T-helper 2 cell (primary cell): ENCODE measurements at regions not wholly inside any gene's neighbourhood (a gene's known extent, or its start where the extent isn't known, plus 50 kb on each side); places are given as distances from the start of the nearest gene placed in this dataset.
"Not testable (repeated sequence)": the region's sequence is repeated elsewhere in the genome, so short reads cannot be mapped to it uniquely, and the experiment has no call there.

Experiments
- DNase-seq, 5 experiments: peaks; one replicate each; pipeline versions ENCODE4 v3.0.0 to v3.0.0-alpha.2; 2012 to 2022

GRCh38 chr13:62379241-62379640 lies 963.6 kb upstream of the PCDH20 start:
- DNase-seq, result not testable (repeated sequence)

DNA sequence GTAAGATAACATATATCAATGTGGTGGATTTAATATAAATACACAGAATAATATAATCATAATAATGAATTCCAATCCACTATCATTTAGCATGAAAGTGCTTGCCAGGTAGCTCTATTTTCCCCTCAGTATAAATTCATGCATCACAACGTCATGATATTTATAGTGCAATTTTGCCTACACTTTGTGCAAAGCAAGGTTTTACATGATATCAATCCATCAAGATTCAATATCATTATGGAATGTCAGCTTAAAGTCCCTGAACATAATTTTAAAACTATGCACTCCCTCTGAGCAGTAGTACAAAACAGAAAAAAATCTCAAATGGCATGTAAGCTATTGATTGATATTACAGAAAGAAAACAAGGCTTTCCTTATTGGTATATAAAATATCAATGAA lies 962.2 kb upstream of the PCDH20 start:
- DNase-seq, result no peak

GRCh38 chr13:62375653-62376052 lies 960.0 kb upstream of the PCDH20 start:
- no peak for DNase-seq

- no peak for DNase-seq
Observed at GRCh38 chr13:62371737-62372136, 956.1 kb upstream of the PCDH20 start.

DNA sequence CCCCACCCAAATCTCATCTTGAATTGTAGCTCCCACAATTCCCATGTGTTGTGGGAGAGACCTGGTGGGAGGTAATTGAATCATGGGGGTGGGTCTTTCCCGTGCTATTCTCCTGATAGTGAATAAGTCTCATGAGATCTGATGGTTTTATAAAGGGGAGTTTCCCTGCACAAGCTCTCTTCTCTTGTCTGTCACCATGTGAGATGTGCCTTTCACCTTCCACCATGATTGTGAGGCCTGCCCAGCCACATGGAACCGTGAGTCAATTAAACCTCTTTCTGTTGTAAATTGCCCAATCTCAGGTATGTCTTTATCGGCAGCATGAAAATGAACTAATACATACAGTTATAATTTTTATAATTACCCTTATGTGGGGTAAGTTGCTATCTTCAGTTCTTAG lies 952.3 kb upstream of the PCDH20 start:
- not testable (repeated sequence) for DNase-seq

DNA sequence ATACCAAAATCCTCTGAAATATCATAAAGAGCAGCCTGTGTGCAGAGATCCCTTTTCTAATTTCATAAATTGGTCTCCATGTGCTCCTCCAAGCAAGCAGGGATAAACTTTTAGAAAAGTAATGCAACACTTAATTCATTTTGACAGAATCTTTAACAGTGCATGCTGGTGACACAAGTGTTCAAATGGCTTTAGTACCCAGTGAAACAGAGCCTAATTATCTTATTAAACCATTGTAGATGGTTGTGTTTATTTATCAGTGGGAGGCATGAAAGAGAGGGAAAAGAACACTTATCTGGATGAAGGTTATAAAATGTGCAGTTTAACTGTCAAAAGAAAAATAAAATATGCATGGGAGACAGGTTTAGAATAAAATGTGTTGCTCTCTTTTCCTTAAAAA lies 945.0 kb upstream of the PCDH20 start:
- DNase-seq, result no peak

GRCh38 chr13:62358646-62358932 lies 942.9 kb upstream of the PCDH20 start:
- no peak for DNase-seq

DNA sequence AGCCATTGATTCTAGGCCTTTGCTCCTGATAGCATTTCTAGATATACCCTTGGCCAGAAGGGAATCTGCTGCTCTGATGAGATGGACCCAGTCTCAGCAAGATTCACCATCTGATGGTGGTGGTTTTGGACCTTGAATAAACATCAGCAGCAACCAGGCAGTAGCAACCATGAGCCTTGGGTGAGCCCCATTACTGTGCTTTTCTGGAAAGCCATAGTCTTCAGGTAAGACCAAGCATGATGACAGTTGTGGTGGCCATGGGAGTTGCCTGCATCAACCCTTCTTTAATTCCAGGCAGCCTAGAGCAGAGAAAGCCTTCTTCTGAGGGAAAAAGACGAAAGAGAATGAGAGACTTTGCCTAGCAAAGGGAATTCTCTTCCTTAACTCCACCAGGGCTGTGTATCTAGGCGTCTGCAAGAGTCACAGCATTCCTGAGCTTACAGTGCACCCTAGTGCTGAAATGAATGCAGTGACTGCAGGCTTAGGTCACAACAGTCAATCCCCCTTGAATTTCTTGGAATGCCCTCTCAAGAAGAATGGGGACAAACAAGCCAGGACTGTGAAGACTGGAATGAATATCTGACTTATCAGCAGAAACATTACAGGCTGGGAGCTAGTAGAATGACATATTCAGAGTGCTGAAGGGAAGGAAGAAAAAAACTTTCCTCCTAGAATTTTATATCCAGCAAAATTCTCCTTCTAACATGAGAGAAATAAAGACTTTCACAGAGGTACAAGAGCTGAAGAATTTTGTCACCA lies 942.4 kb upstream of the PCDH20 start:
- no peak for DNase-seq

DNA sequence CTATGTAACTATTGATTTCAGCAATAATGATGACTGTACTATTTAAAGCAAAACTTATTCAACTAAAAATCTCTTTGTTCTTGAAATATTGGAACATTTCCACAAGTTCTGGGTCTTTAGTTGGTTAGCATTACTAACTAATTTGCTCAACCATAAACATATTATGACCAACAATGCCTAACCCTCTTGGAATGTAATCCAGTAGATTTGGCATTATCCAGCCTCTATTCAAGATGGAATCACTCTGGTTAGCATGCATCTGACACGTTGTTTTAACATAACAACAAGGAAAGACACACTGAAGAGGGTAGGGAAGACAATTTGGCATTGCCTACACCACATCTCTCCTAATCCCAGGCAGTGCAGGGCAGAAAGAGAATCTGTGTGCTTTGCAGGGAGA lies 941.3 kb upstream of the PCDH20 start:
- DNase-seq, result no peak

DNA sequence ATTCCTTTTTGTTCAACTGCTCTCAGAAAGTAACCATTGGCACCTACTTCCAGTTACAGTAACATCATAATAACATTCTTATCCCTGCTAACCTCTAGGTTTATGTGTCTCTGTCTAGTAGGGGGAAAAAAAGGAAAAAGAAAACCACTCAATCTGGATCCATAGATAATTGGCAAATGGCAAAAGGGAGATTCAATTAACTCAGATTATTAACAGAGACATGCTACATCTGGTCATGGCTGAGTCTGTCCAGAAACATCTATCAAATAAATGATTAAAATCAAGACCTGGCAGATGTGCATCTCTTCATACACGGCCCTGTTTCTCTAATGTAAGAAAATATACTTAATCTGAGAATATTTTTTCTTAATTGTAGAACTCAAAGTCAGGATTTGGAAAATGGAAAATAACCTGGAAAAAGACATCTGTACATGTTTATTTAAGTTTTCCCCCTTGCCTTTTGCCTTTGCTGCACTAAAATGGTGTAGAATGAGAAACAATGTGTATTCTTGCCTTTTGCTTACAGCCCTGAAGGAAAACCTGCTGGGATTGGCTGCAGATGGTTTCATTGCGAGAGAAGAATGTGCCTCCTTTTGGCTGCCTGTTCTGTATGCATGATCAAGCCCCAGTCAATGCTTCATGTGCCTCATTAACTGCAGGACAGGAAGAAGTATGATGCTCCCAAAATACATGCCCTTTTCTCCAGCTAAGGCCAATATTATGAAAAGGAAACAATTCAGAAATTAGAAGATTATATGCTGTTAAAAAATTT lies 921.6 kb upstream of the PCDH20 start:
- DNase-seq, result no peak

GRCh38 chr13:62336507-62336906 lies 920.9 kb upstream of the PCDH20 start:
- DNase-seq, result no peak

DNA sequence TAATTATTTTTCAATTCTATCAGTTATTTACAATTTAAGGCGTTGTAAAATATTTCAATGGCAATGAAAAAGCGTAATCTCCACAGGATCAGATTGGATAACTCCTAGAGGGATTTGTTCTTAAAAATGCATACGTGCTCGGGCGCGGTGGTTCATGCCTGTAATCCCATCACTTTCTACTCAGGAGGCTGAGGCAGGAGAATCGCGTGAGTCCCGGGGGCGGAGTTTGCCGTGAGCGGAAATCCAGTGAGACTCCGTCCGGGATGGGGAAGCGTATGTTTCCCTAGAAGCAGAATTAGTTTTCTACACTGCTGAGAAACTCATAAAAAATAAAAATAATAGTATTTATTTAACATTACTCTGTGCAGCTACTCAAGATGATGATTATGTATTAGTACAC lies 917.8 kb upstream of the PCDH20 start:
- DNase-seq, result no peak

GRCh38 chr13:62331384-62331783 lies 915.7 kb upstream of the PCDH20 start:
- no peak for DNase-seq

DNA sequence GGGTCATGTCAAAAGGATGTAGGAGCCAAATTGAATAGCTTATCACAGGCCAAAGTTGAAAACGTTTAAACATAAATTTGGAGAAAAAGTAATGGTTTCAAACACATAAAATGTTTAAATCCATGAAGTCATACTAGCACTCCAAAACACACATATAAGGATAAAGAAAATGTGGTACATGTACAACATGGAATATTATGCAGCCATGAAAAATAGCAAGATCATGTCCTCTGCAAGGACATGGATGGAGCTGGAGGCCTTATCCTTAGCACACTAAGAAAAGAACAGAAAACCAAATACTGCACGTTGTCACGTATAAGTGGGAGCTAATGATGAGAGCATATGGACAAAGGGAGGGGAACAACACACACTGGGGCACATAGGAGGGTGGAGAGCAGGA lies 911.7 kb upstream of the PCDH20 start:
- no peak for DNase-seq

DNA sequence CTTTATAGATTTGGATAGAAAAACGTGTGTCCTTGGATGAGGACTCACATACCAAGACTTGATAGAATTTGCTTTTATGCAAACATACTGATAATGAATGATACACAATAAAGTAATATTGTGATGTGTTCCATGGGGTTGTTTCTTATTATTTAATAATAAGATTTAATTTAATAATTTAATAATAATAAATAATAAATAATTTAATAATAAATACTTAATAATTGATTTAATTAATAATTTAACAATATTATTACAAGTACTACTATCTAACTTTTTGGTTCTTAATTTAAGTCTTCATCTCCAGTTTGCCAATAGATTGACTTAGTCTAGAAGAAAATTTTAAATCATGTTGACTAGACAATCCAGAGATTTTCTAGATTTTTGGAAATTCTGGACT lies 909.2 kb upstream of the PCDH20 start:
- DNase-seq, result no peak

DNA sequence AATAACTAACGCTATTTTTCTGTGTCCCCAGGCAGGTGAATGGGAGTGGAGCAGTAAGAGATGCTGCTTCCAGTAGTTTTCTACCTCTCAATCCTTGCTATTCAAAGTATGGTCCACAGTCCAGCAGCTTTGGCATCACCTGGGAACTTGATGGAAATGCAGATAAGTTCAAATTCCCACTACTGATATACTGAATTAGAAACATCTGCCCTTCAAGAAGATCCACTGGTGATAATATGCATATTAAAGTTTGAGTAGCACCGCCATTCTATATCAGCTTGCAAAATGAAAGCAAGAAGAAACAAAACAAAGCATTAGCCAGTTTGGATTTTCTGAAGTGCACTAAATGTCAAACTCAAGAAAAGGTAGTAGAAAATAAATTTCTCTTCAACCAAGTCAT lies 906.2 kb upstream of the PCDH20 start:
- DNase-seq, result no peak

DNA sequence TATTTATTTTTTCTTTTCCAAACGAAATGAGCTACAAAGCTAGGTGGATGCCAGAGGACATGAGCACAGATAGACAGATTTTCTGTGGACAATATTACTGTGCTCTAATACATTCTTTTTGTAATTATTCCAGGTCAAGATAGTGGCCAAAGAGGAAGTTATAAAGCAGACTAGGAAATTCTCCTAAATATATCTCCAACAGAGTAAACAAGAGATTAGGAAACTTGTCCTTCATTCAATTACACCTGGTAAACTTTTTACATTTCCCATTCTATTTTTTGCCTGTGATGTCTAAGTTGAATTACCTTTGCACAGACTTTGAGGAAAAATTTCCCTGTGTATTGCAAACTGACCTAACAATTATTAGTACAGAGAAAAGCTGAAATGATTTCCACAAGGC lies 905.5 kb upstream of the PCDH20 start:
- no peak for DNase-seq

GRCh38 chr13:62320129-62321108 lies 904.8 kb upstream of the PCDH20 start:
- peak in 1 of 5 experiments; percentile 3 for DNase-seq

- no peak for DNase-seq
Observed at GRCh38 chr13:62309904-62310303, 894.3 kb upstream of the PCDH20 start.

GRCh38 chr13:62305756-62306155 lies 890.1 kb upstream of the PCDH20 start:
- DNase-seq, result no peak

GRCh38 chr13:62302341-62302740 lies 886.7 kb upstream of the PCDH20 start:
- no peak for DNase-seq

DNA sequence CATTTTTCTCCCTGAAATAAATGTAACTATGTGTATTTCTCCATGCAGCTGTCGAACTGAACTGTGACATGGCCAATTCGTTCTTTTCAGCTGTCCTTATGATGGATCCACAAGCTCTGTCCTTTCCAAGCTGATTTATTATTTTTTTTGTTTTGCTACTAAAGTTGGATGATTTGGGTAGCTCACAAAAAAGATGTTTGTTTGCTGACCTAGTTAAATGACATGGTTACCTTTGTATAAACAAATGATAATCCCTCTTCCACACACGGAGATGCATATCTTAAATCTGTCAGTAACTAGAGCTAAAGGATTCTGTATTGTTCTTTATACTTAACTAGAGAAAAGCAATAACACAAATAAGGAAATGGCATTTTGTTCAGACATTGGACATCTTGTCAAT lies 884.3 kb upstream of the PCDH20 start:
- DNase-seq, result no peak

DNA sequence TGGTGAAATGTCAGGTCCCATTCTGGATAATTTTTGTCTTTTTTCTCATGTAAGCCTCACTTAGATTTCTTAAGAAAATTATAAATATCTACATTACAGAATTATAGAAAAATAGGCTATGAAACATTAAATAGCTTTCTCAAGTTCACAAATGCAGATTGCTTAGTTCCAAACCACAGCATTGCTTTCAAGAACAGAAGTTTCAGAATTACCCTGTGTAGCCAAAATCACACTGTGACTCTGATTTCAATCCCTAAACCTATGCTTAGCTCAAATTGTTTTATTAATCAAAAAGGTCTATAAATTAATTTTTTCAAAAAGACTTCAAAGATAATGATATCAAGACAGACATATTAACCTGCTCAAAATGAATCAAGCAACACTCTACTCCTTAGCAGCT lies 881.2 kb upstream of the PCDH20 start:
- DNase-seq, result no peak
